ENCODE measurements at regions not wholly inside any gene's neighbourhood (a gene's known extent, or its start where the extent isn't known, plus 50 kb on each side); places are given as distances from the start of the nearest gene placed in this dataset.
"Not testable (repeated sequence)": the region's sequence is repeated elsewhere in the genome, so short reads cannot be mapped to it uniquely, and the experiment has no call there.

GRCh38 chr3:87489892-87490291, 213.5 kb upstream of the POU1F1 start:
- no peak for DNase-seq (ENCODE audit: extremely low read depth in 1 of 4, low spot score in 3 of 4)

DNA sequence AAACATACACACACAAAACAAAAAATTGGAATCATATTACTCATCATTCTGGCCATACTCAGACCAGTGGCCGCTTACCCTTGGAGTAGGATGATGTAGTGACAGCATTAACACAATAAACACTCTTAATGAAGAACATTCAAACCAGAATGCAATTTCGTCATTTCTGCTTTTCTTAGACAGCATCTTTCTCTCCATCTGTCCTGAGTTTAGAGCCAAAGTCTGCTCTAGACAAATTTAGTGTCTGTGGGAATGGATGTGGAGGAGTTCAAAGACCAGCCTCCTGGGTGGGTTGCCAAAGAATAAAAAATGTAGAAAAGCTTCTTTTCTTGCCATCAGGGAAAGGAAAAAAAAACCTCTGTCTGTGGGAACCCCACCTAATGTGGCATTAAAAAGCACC, 212.4 kb upstream of the POU1F1 start:
- no peak overlapping the region for H3K9ac ChIP-seq (ENCODE audit: insufficient read depth in 1 of 2, low read depth in 2 of 2, low read length in 2 of 2)
- H3K27ac ChIP-seq (ENCODE audit: extremely low read depth, low read depth, low read length): no peak overlapping the region
- no peak for TF ChIP-seq POLR2H (tag; IDR thresholded peaks at IDR 0.05; ENCODE audit: low read depth)
- TF ChIP-seq KLF13 (tag; IDR thresholded peaks at IDR 0.05; ENCODE audit: borderline replicate concordance, low read depth): no peak
- no peak for TF ChIP-seq ZNF121 (CRISPR knock-in tag; conservative IDR thresholded peaks at IDR 0.05)
- no peak for TF ChIP-seq ZNF77 (CRISPR knock-in tag; IDR thresholded peaks at IDR 0.05)
- TF ChIP-seq EZH2 (IDR thresholded peaks at IDR 0.05; ENCODE audit: borderline replicate concordance, low read depth, low read length): no peak
- TF ChIP-seq BRCA1 (IDR thresholded peaks at IDR 0.05): no peak
- TF ChIP-seq BRCA1 (CRISPR knock-in tag; IDR thresholded peaks at IDR 0.05): no peak
- TF ChIP-seq ZNF146 (CRISPR knock-in tag; IDR thresholded peaks at IDR 0.05; ENCODE audit: unreplicated experiment): no peak
- TF ChIP-seq POLR2B (IDR thresholded peaks at IDR 0.05; ENCODE audit: low read depth, partially characterized antibody): no peak
- TF ChIP-seq ZNF717 (CRISPR knock-in tag; IDR thresholded peaks at IDR 0.05): no peak
- TF ChIP-seq ZNF707 (CRISPR knock-in tag; conservative IDR thresholded peaks at IDR 0.05): no peak
- H3K4me3 ChIP-seq: no peak overlapping the region
- WGBS (ENCODE audit: insufficient coverage, low coverage, missing lambda C conversion rate): 6% methylated on average over 2 of the region's 2 CpGs
- in situ Hi-C loops (cut with MboI) (no loop called here), intact Hi-C loops (cut with micrococcal nuclease) (no loop called here)
- BruUV-seq (replicated peaks): no TSS peak
- no peaks in the 10 kb centered on the region for H3K27me3 ChIP-seq (ENCODE audit: control insufficient read depth in 2 of 2, insufficient read depth in 2 of 2, low read length in 2 of 2)
- H3K36me3 ChIP-seq (ENCODE audit: control insufficient read depth, insufficient read depth, low read length): no peaks in the 10 kb centered on the region
- ATAC-seq: no peak
- no peak overlapping the region for H2AFZ ChIP-seq (ENCODE audit: low read depth, low read length)
- ChIA-PET POLR2A (no interaction called here), CTCF (ENCODE audit: low intra/inter-chr PET ratio) (no interaction called here)
- H3K4me2 ChIP-seq (ENCODE audit: insufficient read depth, low read length): no peak overlapping the region
- H3K9me1 ChIP-seq (ENCODE audit: control insufficient read depth, insufficient read depth, low read length): no peaks in the 10 kb centered on the region
- DNase-seq (ENCODE audit: extremely low read depth in 1 of 4, low spot score in 3 of 4): no peak
- no peaks in the 10 kb centered on the region for H4K20me1 ChIP-seq (replicated peaks; ENCODE audit: control insufficient read depth, insufficient read depth, low read length)
- no peaks in the 10 kb centered on the region for H3K9me3 ChIP-seq (replicated peaks; ENCODE audit: control insufficient read depth, insufficient read depth, low read depth, low read length)
- H3K79me2 ChIP-seq (ENCODE audit: control insufficient read depth, insufficient read depth, low read length): no peaks in the 10 kb centered on the region
- H3K4me1 ChIP-seq (replicated peaks in 1 of 2; ENCODE audit: control insufficient read depth in 2 of 2, insufficient read depth in 2 of 2, low read length in 2 of 2): no peaks in the 10 kb centered on the region
- FAIRE-seq: no peak

More at GRCh38 chr3:87489892-87490291, 213.5 kb upstream of the POU1F1 start:
- intact Hi-C loops (cut with micrococcal nuclease) (no loop called here), in situ Hi-C loops (cut with MboI) (no loop called here)
- H3K9me1 ChIP-seq (ENCODE audit: control insufficient read depth, insufficient read depth, low read length): no peaks in the 10 kb centered on the region
- ChIA-PET POLR2A (no interaction called here), CTCF (ENCODE audit: low intra/inter-chr PET ratio) (no interaction called here)
- no TSS peak for BruUV-seq (replicated peaks)
- no peaks in the 10 kb centered on the region for H3K27me3 ChIP-seq (ENCODE audit: control insufficient read depth in 2 of 2, insufficient read depth in 2 of 2, low read length in 2 of 2)
- WGBS (ENCODE audit: insufficient coverage, low coverage, missing lambda C conversion rate): 0% methylated on average over 4 of the region's 4 CpGs
- H3K36me3 ChIP-seq (ENCODE audit: control insufficient read depth, insufficient read depth, low read length): no peaks in the 10 kb centered on the region
- TF ChIP-seq KDM5B (IDR thresholded peaks at IDR 0.05; ENCODE audit: insufficient replicate concordance, low read depth, low read length): no peak
- TF ChIP-seq ZC3H11A (IDR thresholded peaks at IDR 0.05; ENCODE audit: low read depth, low read length): no peak
- TF ChIP-seq HEY1 (CRISPR knock-in tag; IDR thresholded peaks at IDR 0.05; ENCODE audit: borderline replicate concordance): no peak
- H2AFZ ChIP-seq (ENCODE audit: low read depth, low read length): no peak overlapping the region
- no peak overlapping the region; a peak in 1 of 4 replicates for H3K9ac ChIP-seq (ENCODE audit: insufficient read depth in 1 of 2, low read depth in 2 of 2, low read length in 2 of 2)
- no peaks in the 10 kb centered on the region for H3K9me3 ChIP-seq (replicated peaks; ENCODE audit: control insufficient read depth, insufficient read depth, low read depth, low read length)
- FAIRE-seq (no peak), ATAC-seq (no peak)
- H4K20me1 ChIP-seq (replicated peaks; ENCODE audit: control insufficient read depth, insufficient read depth, low read length): no peaks in the 10 kb centered on the region
- H3K27ac ChIP-seq (ENCODE audit: extremely low read depth, low read depth, low read length): no peak overlapping the region
- H3K79me2 ChIP-seq (ENCODE audit: control insufficient read depth, insufficient read depth, low read length): no peaks in the 10 kb centered on the region
- H3K4me3 ChIP-seq: no peak overlapping the region
- no peak overlapping the region for H3K4me2 ChIP-seq (ENCODE audit: insufficient read depth, low read length)
- no peaks in the 10 kb centered on the region for H3K4me1 ChIP-seq (replicated peaks in 1 of 2; ENCODE audit: control insufficient read depth in 2 of 2, insufficient read depth in 2 of 2, low read length in 2 of 2)

- WGBS (ENCODE audit: insufficient coverage, low coverage, missing lambda C conversion rate): 10% methylated on average over 3 of the region's 3 CpGs
- FAIRE-seq; H3K27me3 ChIP-seq (ENCODE audit: control insufficient read depth in 2 of 2, insufficient read depth in 2 of 2, low read length in 2 of 2); ATAC-seq; H3K4me1 ChIP-seq (replicated peaks in 1 of 2; ENCODE audit: control insufficient read depth in 2 of 2, insufficient read depth in 2 of 2, low read length in 2 of 2); H2AFZ ChIP-seq (ENCODE audit: low read depth, low read length); H3K36me3 ChIP-seq (ENCODE audit: control insufficient read depth, insufficient read depth, low read length); H3K79me2 ChIP-seq (ENCODE audit: control insufficient read depth, insufficient read depth, low read length); BruUV-seq (replicated peaks); intact Hi-C loops (cut with micrococcal nuclease); H3K27ac ChIP-seq (ENCODE audit: extremely low read depth, low read depth, low read length); H3K4me2 ChIP-seq (ENCODE audit: insufficient read depth, low read length); H3K9me3 ChIP-seq (replicated peaks; ENCODE audit: control insufficient read depth, insufficient read depth, low read depth, low read length); H4K20me1 ChIP-seq (replicated peaks; ENCODE audit: control insufficient read depth, insufficient read depth, low read length); H3K9me1 ChIP-seq (ENCODE audit: control insufficient read depth, insufficient read depth, low read length); in situ Hi-C loops (cut with MboI); H3K4me3 ChIP-seq; POLR2A ChIA-PET; DNase-seq (ENCODE audit: extremely low read depth in 1 of 4, low spot score in 3 of 4); H3K9ac ChIP-seq (ENCODE audit: insufficient read depth in 1 of 2, low read depth in 2 of 2, low read length in 2 of 2); CTCF ChIA-PET (ENCODE audit: low intra/inter-chr PET ratio): not testable (repeated sequence)
These were observed 210.3 kb upstream of the POU1F1 start for GRCh38 chr3:87486635-87487034.
